Left colon (tissue), 2 donors: ENCODE measurements at regions not wholly inside any gene's neighbourhood (a gene's known extent, or its start where the extent isn't known, plus 50 kb on each side); places are given as distances from the start of the nearest gene placed in this dataset.

ENCODE experiments used
- ATAC-seq: fragments of 200-7000 bp; cut with Tn5 transposase; one replicate; pipeline ENCODE4 v1.9.1; 2020; ENCODE audit warnings: mild to moderate bottlenecking, moderate library complexity
- DNase-seq, 2 donors: peaks; one replicate each; pipeline ENCODE4 v3.0.0-alpha.2; 2020
- intact Hi-C, 2 donors: fragments of 100-400 bp; cut with DNase I in 1 of 2; cut with micrococcal nuclease in 1 of 2; formaldehyde crosslinking; loops; one replicate each; pipeline versions ENCODE4 v1.11.2 to v1.14.0; 2022; cut with DNase I, micrococcal nuclease
- donor health status: DM: no; HTN: no; CAD: no.
- donor health status: DM: yes; HTN: yes; CAD: no.

GRCh38 chr13:29993716-29994488, 143.5 kb upstream of the UBL3 start:
- no peak for DNase-seq
- no peak for ATAC-seq
- intact Hi-C loops, result no loop called here

- no peak for ATAC-seq
- intact Hi-C loops, result no loop called here
- no peak for DNase-seq
Observed at GRCh38 chr13:29993196-29993595, 142.8 kb upstream of the UBL3 start.

DNA sequence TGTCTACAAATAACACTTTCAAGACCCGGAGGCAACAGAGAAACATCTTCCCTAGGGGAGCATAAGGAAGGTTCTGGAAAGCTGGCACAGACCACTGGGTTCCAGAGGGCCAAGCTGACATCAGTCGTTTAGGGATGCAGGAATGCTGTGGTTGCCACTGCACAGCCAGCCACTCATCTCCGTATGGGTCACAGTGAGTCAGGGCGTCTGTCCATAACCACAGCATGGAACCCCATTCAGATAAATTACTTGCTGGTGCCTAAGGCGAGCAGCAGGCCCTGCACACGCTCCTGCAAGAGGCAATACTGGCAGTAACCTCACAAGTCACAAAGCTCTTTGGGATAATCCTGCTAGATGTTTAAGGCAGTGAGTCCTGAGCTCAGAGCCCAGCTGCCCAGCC, 140.9 kb upstream of the UBL3 start:
- DNase-seq (no peak), ATAC-seq (no peak)
- intact Hi-C loops, result no loop called here

- ATAC-seq (no peak), DNase-seq (no peak)
- intact Hi-C loops, result no loop called here
Observed at GRCh38 chr13:29987340-29987739, 136.9 kb upstream of the UBL3 start.

DNA sequence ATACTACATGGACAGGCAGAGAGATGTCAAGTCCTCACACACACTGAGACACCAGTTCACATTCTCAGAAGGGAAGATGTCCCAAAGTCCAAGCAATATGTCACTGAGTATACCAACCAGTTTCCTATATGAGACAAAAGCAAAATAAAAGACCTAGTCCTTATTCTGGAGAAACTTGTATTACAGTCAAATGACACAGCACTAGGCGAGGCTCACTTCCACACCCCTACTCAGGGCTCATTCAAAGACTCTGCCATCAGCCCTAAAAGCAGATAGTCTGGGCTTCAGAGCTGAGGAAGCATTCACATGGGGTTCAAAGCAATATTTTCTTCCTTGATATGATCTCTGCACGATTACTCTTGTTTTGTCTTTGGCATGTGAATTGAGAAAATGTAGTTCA, 129.9 kb upstream of the UBL3 start:
- DNase-seq (no peak), ATAC-seq (no peak)
- intact Hi-C loops, result no loop called here

DNA sequence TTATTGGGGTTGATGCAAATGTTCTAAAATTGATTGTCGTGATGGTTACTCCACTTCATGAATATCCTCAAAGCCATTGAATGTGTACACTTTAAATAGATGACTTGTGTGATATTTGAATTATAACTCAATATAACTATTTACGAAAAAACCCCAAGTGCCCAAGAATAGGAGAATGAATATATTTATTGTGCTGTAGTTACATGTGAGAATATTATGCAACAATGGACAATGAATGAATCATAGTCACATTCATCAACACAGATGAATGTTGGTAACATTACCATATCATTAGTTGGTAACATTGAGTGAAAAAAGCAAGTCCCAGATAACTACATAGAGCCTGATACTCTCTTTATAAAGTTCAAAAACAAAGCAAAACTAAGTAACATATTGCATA, 127.8 kb upstream of the UBL3 start:
- intact Hi-C loops, result no loop called here
- no peak for DNase-seq
- ATAC-seq, result no peak

DNA sequence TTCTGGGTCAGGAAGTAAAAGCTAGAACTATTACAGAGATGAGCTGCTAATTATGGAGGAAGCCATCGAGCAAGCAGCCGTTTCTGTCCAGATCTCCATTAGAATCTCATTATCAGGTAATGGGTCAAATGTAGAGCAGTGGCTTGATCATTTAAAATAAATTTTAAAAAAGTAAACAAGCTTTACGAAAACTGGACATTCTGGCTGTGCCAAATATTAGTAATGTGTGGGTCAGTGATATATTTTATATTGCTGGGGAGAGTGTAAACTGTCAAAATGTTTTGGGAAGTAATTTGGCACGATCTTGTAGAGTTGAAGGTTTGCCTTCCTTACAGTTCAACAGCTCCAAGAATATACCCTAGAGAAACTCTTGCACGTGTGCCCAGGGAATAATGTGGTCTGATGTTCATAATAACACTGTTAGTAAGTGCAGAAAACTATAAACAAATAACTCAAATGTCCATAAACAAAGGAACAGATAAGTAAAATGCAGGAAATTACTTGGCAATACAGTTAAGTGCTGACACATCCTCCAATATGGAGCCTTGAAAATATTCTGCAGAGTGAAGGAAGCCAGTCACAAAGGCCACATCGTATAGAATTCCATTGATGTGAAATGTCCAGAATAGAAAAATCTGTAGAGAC, 127.2 kb upstream of the UBL3 start:
- no peak for DNase-seq
- ATAC-seq, result no peak
- intact Hi-C loops, result no loop called here

DNA sequence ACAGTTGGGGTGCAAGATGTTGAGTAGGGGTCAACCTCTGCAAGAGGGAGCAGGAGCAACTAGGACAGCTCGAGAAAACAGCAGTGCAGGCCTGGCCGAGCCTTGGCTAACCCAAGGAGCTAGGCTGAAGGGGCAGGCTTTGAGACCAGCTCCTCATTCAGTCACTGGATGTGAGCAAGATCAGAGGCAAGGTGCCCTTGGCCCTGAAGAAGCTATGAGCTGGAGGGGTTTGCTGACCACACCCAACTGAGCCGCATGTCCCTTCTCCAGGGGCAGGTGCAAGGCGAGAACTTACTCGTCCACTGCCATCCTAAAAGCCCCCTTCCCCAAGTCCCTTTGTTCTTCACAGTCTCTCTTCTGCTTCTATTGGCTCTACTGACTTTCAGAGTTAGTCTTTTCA, 126.1 kb upstream of the UBL3 start:
- ATAC-seq, result no peak
- DNase-seq, result no peak
- intact Hi-C loops, result no loop called here

DNA sequence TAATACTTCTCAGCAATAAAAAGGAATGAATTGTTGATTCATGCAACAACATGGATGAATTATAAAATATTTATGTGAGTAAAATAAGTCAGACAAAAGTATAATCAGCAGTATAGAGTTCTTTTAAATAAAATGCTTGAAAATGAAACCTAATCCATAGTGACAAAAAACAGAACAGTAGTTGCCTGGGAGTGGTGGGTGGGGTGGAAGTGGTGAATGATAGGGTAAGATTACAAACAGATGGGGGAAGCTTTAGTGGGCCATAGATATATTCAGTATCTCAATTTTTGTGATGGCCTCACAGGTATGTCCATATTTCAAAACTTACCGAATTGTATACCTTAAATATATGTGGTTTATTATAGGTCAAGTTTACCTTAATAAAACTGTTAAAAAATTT, 124.9 kb upstream of the UBL3 start:
- no peak for ATAC-seq

DNA sequence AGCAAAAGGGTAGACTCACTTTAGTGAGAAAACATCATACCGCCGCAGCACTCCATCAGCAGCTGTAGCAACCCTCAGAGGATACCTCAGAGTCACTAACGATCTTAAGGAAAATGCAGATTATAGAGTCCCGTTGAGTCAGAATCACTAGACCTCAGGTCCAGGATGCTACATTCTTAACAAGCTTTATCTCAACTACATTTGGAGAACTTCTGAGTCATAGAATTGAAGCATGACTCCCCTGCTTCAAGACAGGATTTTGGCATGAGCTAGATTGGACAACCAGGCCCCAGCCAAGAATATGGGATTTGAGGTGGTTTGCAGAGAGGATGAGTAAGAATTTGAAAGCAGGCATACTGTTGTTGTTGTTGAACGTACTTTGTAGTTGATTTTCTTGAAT, 118.9 kb upstream of the UBL3 start:
- intact Hi-C loops, result no loop called here
- DNase-seq (no peak), ATAC-seq (no peak)

More for the DNA sequence above, 124.9 kb upstream of the UBL3 start:
- intact Hi-C loops, result no loop called here
- no peak for DNase-seq

- intact Hi-C loops, result no loop called here
- no peak for DNase-seq
- no peak for ATAC-seq
Observed at GRCh38 chr13:29964181-29964845, 113.9 kb upstream of the UBL3 start.

- intact Hi-C loops, result no loop called here
- ATAC-seq (no peak), DNase-seq (no peak)
Observed at GRCh38 chr13:29963089-29963488, 112.7 kb upstream of the UBL3 start.

DNA sequence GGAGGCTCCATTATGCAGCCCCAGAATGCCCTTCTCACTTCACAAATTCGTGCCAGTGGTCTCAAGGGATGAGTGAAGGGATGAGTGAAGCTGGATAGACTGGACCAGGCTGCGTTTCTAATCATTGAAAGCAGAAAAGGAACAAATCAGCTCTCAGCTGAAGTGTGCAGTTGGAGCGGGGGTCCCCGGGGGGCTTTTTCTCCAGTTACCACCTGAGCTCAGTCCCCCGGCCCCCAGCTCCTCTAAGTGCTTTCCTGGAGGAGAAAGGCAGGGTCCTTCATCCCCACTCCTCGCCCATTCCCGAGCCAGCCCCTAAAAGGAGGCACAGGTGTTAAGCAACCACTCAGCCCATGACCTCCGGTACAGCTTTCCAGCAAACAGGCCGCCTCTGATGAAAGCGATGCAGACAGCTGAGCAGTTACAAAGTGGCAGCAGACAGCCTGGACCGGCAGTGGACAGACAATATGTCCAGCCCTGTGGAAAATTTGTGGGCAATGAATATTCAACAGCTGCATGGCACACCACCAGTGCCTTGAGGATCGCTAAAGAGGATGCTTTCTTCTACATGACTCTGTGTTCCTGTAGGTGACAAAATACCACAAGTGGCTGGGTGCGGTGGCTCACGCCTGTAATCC, 110.7 kb upstream of the UBL3 start:
- intact Hi-C loops, result no loop called here
- no peak for DNase-seq
- ATAC-seq, result no peak

- intact Hi-C loops, result no loop called here
Observed at GRCh38 chr13:29959603-29960002, 109.2 kb upstream of the UBL3 start.

DNA sequence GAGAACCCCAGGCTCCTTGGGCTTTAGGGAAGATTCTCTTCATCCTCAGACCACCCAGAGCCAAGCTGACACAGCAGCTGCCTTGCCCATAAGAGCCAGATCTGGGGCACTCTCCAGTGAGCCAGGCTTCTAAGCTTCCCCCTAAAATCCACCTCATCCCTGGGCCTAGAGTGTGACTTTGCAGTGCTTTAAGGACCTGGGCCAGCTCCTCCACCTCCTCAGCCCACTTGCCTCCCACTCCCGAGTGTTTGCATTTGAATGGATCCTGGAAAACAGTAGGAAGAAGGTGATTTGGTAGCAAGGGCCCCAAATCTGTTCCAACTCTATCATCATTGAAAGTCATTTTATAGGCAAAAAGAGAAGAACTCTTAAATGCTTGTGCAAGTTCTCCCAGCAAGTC, 108.7 kb upstream of the UBL3 start:
- intact Hi-C loops, result no loop called here
- ATAC-seq (no peak), DNase-seq (no peak)

More at GRCh38 chr13:29959603-29960002, 109.2 kb upstream of the UBL3 start:
- DNase-seq, result no peak
- no peak for ATAC-seq

- intact Hi-C loops, result no loop called here
- ATAC-seq (no peak), DNase-seq (no peak)
Observed at GRCh38 chr13:29958476-29958875, 108.1 kb upstream of the UBL3 start.

DNA sequence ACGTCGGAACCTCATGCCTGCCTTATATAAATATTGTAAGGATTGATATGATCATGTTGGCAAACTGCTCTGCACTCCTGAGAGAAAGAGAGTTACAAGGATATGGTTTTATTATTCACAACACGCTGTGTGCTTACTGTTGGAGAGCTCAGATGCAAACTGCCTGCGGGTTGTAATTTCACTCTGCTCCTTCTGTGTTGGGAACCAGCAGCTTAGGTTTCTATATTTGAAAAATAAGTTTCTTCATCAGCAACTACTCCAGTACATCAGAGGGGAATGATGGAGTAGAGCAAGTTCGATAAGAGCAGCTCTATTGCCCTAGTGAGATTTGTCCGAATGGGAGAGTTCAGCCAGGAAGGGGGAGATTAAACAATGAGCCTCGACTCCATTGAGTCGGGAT, 106.9 kb upstream of the UBL3 start:
- no peak for ATAC-seq
- intact Hi-C loops, result no loop called here
- DNase-seq, result no peak

DNA sequence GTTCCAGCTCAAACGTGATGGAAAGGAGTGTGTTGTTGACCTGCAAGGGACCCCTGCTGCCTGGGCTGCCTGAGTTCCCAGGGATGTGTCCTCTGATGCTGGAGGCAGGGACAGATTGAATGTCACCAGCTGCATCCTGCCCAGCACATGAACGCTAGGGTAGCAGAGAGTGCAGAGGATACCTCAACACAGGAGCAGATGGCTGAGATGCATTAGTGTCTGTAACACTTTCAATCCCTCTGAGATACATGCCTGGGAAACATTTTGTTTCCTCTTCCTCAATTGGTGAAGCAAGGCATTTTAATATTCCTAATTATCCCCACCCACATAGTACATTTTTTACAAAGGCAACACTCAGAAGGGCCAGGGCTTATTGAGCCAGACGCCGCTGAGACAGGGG, 106.4 kb upstream of the UBL3 start:
- intact Hi-C loops, result no loop called here
- ATAC-seq, result no peak

DNA sequence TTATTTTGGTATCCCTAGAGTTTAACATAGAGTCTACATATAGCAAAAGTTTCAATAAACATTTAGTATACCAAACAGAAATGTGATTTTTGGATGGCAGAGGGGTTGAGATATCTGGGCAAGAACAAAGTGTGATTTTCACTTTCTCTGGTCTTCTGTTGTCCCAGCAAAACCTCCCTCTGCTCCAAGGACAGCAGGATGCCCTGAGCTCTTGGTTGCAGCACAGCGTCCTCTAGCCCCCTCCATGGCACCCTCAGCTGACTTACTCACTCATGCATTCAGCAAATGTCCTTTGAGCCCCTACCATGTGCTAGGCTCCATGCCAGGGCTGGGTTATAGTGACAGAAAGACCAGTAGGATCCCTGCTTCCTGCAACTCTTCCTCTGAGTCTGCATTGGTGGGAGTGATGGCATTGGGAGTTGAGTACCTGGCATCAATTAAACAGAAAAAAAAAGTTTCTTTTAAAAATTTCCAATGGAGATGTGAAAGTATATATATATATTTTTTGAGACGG, 104.8 kb upstream of the UBL3 start:
- intact Hi-C loops, result no loop called here
- ATAC-seq (no peak), DNase-seq (no peak)

More for the DNA sequence above, 106.4 kb upstream of the UBL3 start:
- no peak for DNase-seq
